Right lobe of liver (tissue), 6 donors: ENCODE measurements at regions not wholly inside any gene's neighbourhood (a gene's known extent, or its start where the extent isn't known, plus 50 kb on each side); places are given as distances from the start of the nearest gene placed in this dataset.

Experiments used
- ATAC-seq, 4 donors: fragments of 200-7000 bp; cut with Tn5 transposase; one replicate each; pipeline ENCODE4 v1.9.1; 2020; ENCODE audit warnings: mild to moderate bottlenecking in 4 of 4, moderate library complexity in 4 of 4
- DNase-seq, 3 donors: peaks; one replicate each; pipeline ENCODE4 v3.0.0-alpha.2; 2020
- H3K27ac ChIP-seq, 3 donors: fragments of 200-600 bp; one replicate each; pipeline ENCODE4 v1.8.0; 2022
- H3K27me3 ChIP-seq, 2 donors: fragments of 200-600 bp; one replicate each; pipeline ENCODE4 v1.8.0; 2022
- H3K36me3 ChIP-seq, 4 donors: fragments of 200-600 bp; sonication (generic) in 1 of 4; one replicate each; pipeline versions ENCODE4 v1.5.1 to v1.8.0; 2017 to 2022; ENCODE audit warnings: control low read depth in 1 of 4
- H3K4me1 ChIP-seq, 4 donors: fragments of 200-600 bp; sonication (generic) in 1 of 4; one replicate each; pipeline versions ENCODE4 v1.5.1 to v1.8.0; 2017 to 2022; ENCODE audit warnings: control low read depth in 1 of 4
- H3K4me3 ChIP-seq, 3 donors: fragments of 200-600 bp; one replicate each; pipeline ENCODE4 v1.8.0; 2022
- H3K9me3 ChIP-seq, 4 donors: fragments of 200-600 bp; sonication (generic) in 1 of 4; one replicate each; pipeline versions ENCODE4 v1.5.1 to v1.8.0; 2017 to 2022; ENCODE audit warnings: control low read depth in 1 of 4
- POLR2A ChIP-seq: fragments of 450-650 bp; IDR thresholded peaks from one replicate; pipeline ENCODE4 v1.6.1; 2017; ENCODE audit warnings: antibody characterized with exemption, mild to moderate bottlenecking
- WGBS: methylation state at CpG from one replicate; pipeline ENCODE4 v1.1.6; 2018; ENCODE audit warnings: low coverage, low lambda C conversion rate; ENCODE audit not compliant: insufficient coverage; ENCODE audit errors: missing lambda C conversion rate; 5-methylcytosine and 5-hydroxymethylcytosine counted together
- intact Hi-C, 2 donors: fragments of 100-400 bp; cut with DNase I; formaldehyde crosslinking; loops; one replicate each; pipeline versions ENCODE4 v1.11.2 to v1.14.1; 2022
- TF ChIP-seq, protein P1 (sequence below), 4 donors: fragments of 200-600 bp in 3 of 4; fragments of 450-650 bp in 1 of 4; IDR thresholded peaks; one replicate each; pipeline versions ENCODE4 v1.5.1 to v1.8.0; 2016 to 2022; ENCODE audit warnings: antibody characterized with exemption in 4 of 4, mild to moderate bottlenecking in 2 of 4
- donor health status: DM: no; HTN: yes; CAD: no.
- donor health status: DM: no; HTN: no; CAD: no.
- donor health status: DM: no; HTN: no; CAD: no.
- donor health status: DM: no; HTN: yes; CAD: no.
- donor health status: DM: no; HTN: yes; CAD: no.

DNA sequence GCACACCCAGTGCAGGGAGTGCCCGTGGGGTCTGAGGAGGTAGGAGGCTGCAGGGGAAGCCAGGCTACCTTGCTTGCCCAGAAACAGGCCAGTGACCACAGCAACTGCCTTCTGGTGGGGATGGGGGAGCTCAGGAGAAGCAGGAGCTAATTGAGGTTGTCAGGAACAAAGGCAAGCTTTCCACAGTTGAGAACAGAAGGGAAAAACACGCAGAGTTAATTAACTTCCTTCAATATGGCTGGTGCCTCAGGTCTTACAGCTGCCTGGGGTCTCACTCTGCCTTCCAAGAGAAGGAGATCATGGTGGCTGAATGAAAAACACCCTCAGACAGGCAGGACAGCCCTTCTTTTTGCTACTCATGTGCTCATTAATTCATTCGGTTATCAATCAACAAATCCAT lies 127.9 kb upstream of the SYT13 start:
- DNase-seq (no peak), ATAC-seq (no peak)
- Histone ChIP-seq H3K27me3 (no peaks in the 10 kb centered on the region), H3K36me3 (no peaks in the 10 kb centered on the region), H3K4me3 (no peak overlapping the region), H3K27ac (no peak overlapping the region), H3K4me1 (no peaks in the 10 kb centered on the region), H3K9me3 (no peaks in the 10 kb centered on the region)
- no peak for TF ChIP-seq POLR2A
- TF ChIP-seq, protein P1, sequence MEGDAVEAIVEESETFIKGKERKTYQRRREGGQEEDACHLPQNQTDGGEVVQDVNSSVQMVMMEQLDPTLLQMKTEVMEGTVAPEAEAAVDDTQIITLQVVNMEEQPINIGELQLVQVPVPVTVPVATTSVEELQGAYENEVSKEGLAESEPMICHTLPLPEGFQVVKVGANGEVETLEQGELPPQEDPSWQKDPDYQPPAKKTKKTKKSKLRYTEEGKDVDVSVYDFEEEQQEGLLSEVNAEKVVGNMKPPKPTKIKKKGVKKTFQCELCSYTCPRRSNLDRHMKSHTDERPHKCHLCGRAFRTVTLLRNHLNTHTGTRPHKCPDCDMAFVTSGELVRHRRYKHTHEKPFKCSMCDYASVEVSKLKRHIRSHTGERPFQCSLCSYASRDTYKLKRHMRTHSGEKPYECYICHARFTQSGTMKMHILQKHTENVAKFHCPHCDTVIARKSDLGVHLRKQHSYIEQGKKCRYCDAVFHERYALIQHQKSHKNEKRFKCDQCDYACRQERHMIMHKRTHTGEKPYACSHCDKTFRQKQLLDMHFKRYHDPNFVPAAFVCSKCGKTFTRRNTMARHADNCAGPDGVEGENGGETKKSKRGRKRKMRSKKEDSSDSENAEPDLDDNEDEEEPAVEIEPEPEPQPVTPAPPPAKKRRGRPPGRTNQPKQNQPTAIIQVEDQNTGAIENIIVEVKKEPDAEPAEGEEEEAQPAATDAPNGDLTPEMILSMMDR (IDR thresholded peaks at IDR 0.05) = no peak
- intact Hi-C loops = no loop called here
- WGBS = 100% methylated on average over 2 of the region's 3 CpGs

DNA sequence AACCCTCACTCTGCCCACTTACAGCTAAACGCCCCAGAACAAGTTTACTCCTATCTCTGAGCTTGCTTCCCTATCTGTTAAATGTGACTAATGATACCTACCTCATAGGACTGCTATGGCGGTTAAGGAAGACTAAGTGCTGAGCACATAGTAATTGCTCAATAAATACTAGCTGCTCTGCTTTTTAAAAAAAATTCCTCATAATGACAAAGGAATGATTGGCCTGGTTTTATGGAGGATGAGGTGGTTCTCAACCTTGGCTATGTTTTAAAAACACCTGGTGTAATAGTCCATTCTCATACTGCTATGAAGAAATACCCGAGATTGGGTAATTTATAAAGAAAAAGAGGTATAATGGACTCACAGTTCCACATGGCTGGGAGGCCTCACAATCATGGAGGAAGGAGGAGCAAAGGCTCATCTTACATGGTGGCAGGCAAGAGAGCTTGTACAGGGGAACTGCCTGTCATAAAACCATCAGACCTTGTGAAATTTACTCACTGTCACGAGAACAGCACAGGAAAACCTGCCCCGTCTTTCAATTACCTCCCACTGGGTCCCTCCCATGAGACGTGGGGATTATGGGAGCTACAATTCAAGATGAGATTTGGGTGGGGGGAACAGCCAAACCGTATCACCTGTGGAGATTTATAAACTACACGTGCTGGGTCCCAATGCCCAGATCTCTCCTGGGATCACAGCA lies 127.2 kb upstream of the SYT13 start:
- ATAC-seq (no peak), DNase-seq (no peak)
- 59% methylated on average over 8 of the region's 8 CpGs for whole genome bisulfite sequencing
- no peaks in the 10 kb centered on the region for H3K27me3 ChIP-seq
- H3K36me3 ChIP-seq = no peaks in the 10 kb centered on the region
- H3K4me1 ChIP-seq = no peaks in the 10 kb centered on the region
- TF ChIP-seq, protein P1 (IDR thresholded peaks at IDR 0.05) = no peak
- H3K9me3 ChIP-seq = no peaks in the 10 kb centered on the region
- no peak overlapping the region for H3K27ac ChIP-seq
- intact Hi-C loops = no loop called here
- H3K4me3 ChIP-seq = no peak overlapping the region

- Histone ChIP-seq H3K4me3 (no peak overlapping the region), H3K9me3 (no peaks in the 10 kb centered on the region), H3K27ac (no peak overlapping the region), H3K27me3 (no peaks in the 10 kb centered on the region), H3K36me3 (no peaks in the 10 kb centered on the region), H3K4me1 (no peaks in the 10 kb centered on the region)
- intact Hi-C loops = no loop called here
- WGBS = 40% methylated on average over 3 of the region's 5 CpGs
- no peak for DNase-seq
- ATAC-seq = no peak
- TF ChIP-seq POLR2A = no peak
- TF ChIP-seq, protein P1 (IDR thresholded peaks at IDR 0.05) = no peak
These were observed 126.4 kb upstream of the SYT13 start for GRCh38 chr11:45412521-45412920.

DNA sequence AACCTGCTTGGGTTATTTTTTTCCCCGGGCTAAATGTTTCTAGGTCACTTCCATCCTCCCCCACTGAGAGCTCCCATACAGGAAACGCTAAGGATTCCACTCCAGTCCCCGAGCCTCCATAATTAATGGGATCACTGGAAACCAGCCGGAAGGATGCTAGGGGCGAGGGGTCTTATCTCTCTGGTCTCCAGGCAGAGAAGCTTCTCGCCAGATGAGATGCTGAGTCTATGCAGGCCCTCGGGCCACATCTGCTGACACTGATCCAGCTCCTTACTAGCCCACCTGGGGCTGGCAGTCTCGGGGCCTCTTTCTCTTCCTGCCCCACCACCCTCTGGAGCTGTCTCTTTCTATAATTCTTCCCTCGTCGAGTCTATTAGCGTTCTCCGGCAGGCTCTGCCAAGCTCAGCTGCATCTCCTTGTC lies 125.9 kb upstream of the SYT13 start:
- ATAC-seq (no peak), DNase-seq (no peak)
- intact Hi-C loops = no loop called here
- WGBS = 37% methylated on average over 11 of the region's 12 CpGs
- no peaks in the 10 kb centered on the region for H3K27me3 ChIP-seq
- H3K27ac ChIP-seq = no peak overlapping the region
- H3K4me3 ChIP-seq = no peak overlapping the region
- no peaks in the 10 kb centered on the region for H3K4me1 ChIP-seq
- no peak for TF ChIP-seq POLR2A
- no peaks in the 10 kb centered on the region for H3K9me3 ChIP-seq
- no peaks in the 10 kb centered on the region for H3K36me3 ChIP-seq

DNA sequence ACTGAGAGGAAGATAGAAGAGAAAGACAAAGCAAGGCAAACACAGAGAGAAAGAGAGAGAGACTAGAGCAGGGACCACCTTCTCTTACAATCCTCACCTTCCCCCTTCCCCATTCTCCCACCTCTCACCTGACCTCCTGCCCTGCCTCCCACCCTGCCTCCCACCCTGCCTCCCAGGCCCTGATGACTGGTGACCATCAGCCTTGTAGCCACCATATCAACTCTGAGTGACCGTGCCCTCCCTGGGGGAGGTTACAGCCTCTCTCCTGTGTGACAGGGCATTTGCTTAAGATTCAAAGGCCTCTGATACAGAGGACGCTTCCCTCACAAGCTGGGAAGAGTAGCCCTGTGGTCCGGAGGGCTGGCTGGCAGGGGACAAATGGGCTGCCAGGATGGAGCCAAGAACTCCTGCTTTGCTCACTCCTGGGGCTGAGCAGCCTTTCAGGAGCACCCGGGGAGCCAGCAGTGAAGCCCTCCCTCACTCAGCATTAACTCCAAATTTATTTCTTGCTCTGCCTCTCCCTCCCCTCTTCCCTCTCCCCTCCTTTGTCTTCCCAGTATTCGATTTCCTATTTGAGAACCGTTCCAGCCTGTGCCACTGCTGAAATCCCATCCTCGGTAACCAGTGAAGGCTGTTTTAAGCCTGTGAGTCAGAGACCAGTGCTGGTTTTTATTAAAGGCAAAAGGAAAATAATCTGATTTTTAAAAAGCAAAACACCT lies 125.2 kb upstream of the SYT13 start:
- intact Hi-C loops = no loop called here
- Histone ChIP-seq H3K36me3 (no peaks in the 10 kb centered on the region), H3K27me3 (no peaks in the 10 kb centered on the region), H3K27ac (no peak overlapping the region), H3K4me3 (no peak overlapping the region), H3K9me3 (no peaks in the 10 kb centered on the region), H3K4me1 (no peaks in the 10 kb centered on the region)
- no peak for ATAC-seq
- WGBS = 36% methylated on average over 6 of the region's 7 CpGs
- TF ChIP-seq POLR2A = no peak
- TF ChIP-seq, protein P1 (IDR thresholded peaks at IDR 0.05) = no peak
- DNase-seq = no peak
